NB4 (cell line): ENCODE measurements at regions not wholly inside any gene's neighbourhood (a gene's known extent, or its start where the extent isn't known, plus 50 kb on each side); places are given as distances from the start of the nearest gene placed in this dataset.

Experiments
- MYC ChIP-seq: IDR thresholded peaks from 2 replicates; pipeline ENCODE4 v1.6.1; 2011; ENCODE audit warnings: low read depth, low read length
- POLR2A ChIP-seq: IDR thresholded peaks from 2 replicates; pipeline ENCODE4 v1.6.1; 2011; ENCODE audit warnings: mild to moderate bottlenecking; ENCODE audit not compliant: insufficient read length; ENCODE audit errors: extremely low read depth
- TF ChIP-seq, protein P1 (sequence below): IDR thresholded peaks from 2 replicates; pipeline ENCODE4 v1.6.1; 2011; ENCODE audit warnings: low read depth, low read length
- TF ChIP-seq, protein P2 (sequence below): IDR thresholded peaks from one replicate; pipeline ENCODE4 v1.5.1; 2012; ENCODE audit warnings: low read depth, low read length

DNA sequence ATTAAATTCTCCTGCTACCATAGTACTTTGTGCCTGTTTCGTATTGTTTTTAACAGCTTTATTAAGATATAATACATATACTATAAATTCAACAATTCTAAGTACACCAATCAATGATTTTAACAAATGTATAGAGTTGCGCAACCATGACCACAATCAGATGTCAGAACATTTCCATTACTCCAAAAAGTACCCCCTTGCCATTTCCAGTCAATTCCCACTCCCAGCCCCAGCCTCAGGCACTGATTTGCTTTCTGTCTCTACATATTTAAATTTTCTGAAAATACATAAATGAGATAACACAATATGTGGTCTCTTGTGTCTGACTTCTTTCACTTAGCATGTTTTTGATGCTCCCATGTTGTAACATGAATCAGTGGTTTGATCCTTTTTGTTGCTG is 193.9 kb downstream of the FIGN start:
- no peak for TF ChIP-seq POLR2A
- TF ChIP-seq, protein P1, sequence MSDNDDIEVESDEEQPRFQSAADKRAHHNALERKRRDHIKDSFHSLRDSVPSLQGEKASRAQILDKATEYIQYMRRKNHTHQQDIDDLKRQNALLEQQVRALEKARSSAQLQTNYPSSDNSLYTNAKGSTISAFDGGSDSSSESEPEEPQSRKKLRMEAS = no peak
- TF ChIP-seq, protein P2, sequence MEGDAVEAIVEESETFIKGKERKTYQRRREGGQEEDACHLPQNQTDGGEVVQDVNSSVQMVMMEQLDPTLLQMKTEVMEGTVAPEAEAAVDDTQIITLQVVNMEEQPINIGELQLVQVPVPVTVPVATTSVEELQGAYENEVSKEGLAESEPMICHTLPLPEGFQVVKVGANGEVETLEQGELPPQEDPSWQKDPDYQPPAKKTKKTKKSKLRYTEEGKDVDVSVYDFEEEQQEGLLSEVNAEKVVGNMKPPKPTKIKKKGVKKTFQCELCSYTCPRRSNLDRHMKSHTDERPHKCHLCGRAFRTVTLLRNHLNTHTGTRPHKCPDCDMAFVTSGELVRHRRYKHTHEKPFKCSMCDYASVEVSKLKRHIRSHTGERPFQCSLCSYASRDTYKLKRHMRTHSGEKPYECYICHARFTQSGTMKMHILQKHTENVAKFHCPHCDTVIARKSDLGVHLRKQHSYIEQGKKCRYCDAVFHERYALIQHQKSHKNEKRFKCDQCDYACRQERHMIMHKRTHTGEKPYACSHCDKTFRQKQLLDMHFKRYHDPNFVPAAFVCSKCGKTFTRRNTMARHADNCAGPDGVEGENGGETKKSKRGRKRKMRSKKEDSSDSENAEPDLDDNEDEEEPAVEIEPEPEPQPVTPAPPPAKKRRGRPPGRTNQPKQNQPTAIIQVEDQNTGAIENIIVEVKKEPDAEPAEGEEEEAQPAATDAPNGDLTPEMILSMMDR = no peak
- no peak for TF ChIP-seq MYC
